DOHH2 (cell line): ENCODE measurements at regions not wholly inside any gene's neighbourhood (a gene's known extent, or its start where the extent isn't known, plus 50 kb on each side); places are given as distances from the start of the nearest gene placed in this dataset.

Experiments
- CTCF ChIP-seq: fragments of 200-600 bp; sonication (generic); IDR thresholded peaks from one replicate; pipeline ENCODE4 v1.5.1; 2014; ENCODE audit warnings: antibody characterized with exemption, mild to moderate bottlenecking, low read depth, low read length; ENCODE audit not compliant: poor library complexity, severe bottlenecking
- EZH2phosphoT487 ChIP-seq: fragments of 200-600 bp; sonication (generic); IDR thresholded peaks from 2 replicates; pipeline ENCODE4 v1.6.1; 2017; ENCODE audit warnings: borderline replicate concordance, mild to moderate bottlenecking, antibody characterized with exemption, low read length, moderate library complexity, mixed read lengths

GRCh38 chr7:86975914-86976313 lies 83.5 kb downstream of the ELAPOR2 start:
- no peak for TF ChIP-seq CTCF
- TF ChIP-seq EZH2phosphoT487, result no peak
